Effector memory CD4-positive, alpha-beta T cell (primary cell): ENCODE measurements at regions not wholly inside any gene's neighbourhood (a gene's known extent, or its start where the extent isn't known, plus 50 kb on each side); places are given as distances from the start of the nearest gene placed in this dataset.
"Not testable (repeated sequence)": the region's sequence is repeated elsewhere in the genome, so short reads cannot be mapped to it uniquely, and the experiment has no call there.

ENCODE experiments used
- DNase-seq, 3 donors: peaks; one replicate each; pipeline ENCODE4 v3.0.0-alpha.2; 2020
- H3K27ac ChIP-seq: 2 replicates; pipeline ENCODE4 v1.7.0; 2013; ENCODE audit warnings: mild to moderate bottlenecking, low read length, moderate library complexity; ENCODE audit not compliant: insufficient read depth, poor library complexity, severe bottlenecking
- H3K27me3 ChIP-seq: replicated peaks from 2 replicates; pipeline ENCODE4 v1.7.0; 2013; ENCODE audit warnings: mild to moderate bottlenecking, low read length; ENCODE audit not compliant: insufficient read depth, control insufficient read depth, poor library complexity, severe bottlenecking
- H3K36me3 ChIP-seq: 2 replicates; pipeline ENCODE4 v1.7.0; 2013; ENCODE audit warnings: mild to moderate bottlenecking, low read length, moderate library complexity; ENCODE audit not compliant: control insufficient read depth, insufficient read depth
- H3K4me1 ChIP-seq: 2 replicates; pipeline ENCODE4 v1.7.0; 2013; ENCODE audit warnings: low read length, mild to moderate bottlenecking; ENCODE audit not compliant: control insufficient read depth, insufficient read depth, poor library complexity, severe bottlenecking
- H3K4me3 ChIP-seq: 2 replicates; pipeline ENCODE4 v1.7.0; 2013; ENCODE audit warnings: low read length, low read depth, mild to moderate bottlenecking; ENCODE audit not compliant: insufficient read depth, poor library complexity, severe bottlenecking
- H3K9me3 ChIP-seq: 2 replicates; pipeline ENCODE4 v1.7.0; 2013; ENCODE audit warnings: mild to moderate bottlenecking, low read length, moderate library complexity; ENCODE audit not compliant: control insufficient read depth

DNA sequence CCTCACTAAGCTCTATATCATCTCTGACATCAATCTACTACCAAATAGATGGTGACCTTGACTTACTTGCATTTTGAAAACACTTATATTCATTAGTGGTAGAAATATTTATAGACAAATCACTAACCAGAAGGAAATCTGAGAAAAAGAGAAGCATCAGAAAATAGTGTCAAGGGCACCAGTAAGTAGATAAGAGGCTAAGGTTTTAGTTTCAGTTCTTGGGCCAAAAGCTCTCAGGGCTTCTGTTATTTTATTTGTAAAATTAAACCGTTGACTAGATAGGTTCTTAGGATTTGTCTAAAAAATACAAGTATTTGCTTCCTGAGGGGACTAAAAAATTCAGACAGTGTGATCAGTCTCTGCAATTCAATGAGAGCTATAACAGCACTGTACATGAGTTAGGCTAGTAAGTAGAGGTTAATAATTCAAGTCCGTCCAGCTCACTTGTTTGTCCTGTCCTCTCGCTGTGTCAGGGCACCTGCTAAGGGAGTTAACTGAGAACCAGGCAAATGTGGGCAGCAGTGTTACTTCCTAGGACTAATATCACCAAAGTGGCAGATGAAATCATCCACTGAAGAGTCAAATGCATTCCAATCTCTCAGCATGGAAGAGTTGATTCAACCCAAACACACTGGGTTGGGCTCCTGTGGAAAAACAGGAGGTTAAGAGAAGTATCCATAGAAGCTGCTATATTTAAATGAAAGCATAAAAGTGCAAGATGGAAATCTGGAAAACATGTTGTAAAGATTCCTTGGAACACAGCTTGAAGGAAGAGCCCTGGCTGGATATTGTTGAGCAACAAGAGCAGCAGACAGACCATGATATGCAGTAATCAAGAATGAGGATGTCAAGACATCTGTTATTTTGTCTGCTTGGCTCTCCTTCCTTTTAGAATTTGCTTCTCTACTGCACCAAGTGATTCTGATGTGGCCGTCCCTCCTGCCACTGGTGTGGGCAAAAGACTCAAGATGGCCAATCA, 134.9 kb upstream of the ZBTB20 start:
- Histone ChIP-seq H3K27ac (no peak overlapping the region), H3K36me3 (no peaks in the 10 kb centered on the region), H3K4me3 (no peak overlapping the region), H3K9me3 (no peaks in the 10 kb centered on the region), H3K4me1 (no peaks in the 10 kb centered on the region), H3K27me3 (no peaks in the 10 kb centered on the region)
- DNase-seq: no peak

DNA sequence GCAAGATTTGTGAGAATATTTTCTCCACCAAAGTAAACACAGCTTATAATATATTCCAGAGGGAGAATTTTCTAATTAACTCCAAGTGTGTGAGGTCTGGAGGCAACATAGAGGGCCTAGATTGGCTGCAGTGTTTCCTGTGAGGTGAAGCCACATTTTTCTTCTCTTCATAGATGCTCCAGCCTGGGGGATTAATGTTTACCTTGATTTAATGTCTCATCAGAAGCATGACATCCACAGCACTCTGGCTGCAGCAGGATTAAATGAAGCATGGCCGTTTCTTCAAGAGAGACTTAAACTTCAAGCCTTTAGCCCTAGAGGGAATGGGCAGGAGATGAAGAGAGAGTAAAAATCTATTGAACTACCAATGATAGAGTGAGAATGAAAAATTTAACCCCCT, 137.9 kb upstream of the ZBTB20 start:
- no peaks in the 10 kb centered on the region for H3K27me3 ChIP-seq
- no peak for DNase-seq
- no peaks in the 10 kb centered on the region for H3K9me3 ChIP-seq
- no peaks in the 10 kb centered on the region for H3K4me1 ChIP-seq
- H3K4me3 ChIP-seq: no peak overlapping the region
- H3K36me3 ChIP-seq: no peaks in the 10 kb centered on the region
- no peak overlapping the region for H3K27ac ChIP-seq

DNA sequence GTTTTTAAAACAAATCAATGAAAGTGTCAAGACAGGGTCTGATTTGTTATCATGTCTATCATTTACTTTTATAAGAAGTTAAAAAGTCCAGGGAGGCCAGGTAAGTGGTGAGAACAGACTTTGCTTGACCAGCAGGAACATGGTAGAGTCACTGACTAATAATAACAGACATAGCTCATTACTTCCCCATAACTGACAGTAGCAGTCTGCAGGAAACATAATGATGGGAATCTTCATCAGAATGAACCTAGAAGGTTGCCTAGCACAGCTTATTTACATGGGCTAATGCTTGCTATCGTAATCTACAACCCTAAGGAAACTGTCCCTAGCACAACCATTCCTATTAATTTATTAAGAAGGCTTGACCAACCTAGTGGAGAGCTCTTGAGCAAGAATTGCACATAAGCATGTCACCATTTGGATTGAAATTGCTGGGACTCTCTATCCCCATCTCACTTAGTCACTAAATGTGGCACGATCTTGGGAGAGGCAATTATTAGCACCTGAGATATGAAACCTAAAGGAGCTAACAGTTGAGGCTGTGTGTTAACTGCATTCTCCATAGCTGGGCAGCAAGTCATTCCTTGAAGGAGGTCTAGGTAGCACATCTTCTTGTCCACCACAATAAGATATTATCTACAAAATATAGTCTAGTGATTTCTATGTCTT, 139.6 kb upstream of the ZBTB20 start:
- H3K4me3 ChIP-seq: no peak overlapping the region
- no peak overlapping the region for H3K27ac ChIP-seq
- no peak for DNase-seq
- no peaks in the 10 kb centered on the region for H3K9me3 ChIP-seq
- no peaks in the 10 kb centered on the region for H3K36me3 ChIP-seq
- no peaks in the 10 kb centered on the region for H3K4me1 ChIP-seq
- no peaks in the 10 kb centered on the region for H3K27me3 ChIP-seq

DNA sequence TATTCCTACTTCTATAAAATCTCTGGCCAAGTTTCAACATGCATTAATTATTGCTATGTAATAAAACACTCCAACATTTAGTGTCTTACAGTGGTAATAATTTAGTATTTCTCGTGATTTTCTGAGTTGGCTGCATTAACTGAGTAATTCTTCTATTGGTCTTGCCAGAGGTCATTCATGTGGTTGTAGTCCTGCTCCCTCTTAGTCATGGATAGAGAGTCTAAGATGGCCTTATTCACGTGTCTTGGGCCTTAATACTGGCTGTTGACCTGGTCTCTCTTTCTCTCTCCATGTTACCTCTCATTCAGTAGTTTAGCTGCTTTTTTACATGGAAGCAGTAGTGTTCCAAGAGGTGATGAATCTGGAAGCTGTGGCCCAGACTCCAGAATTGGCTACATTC, 140.1 kb upstream of the ZBTB20 start:
- DNase-seq: no peak

DNA sequence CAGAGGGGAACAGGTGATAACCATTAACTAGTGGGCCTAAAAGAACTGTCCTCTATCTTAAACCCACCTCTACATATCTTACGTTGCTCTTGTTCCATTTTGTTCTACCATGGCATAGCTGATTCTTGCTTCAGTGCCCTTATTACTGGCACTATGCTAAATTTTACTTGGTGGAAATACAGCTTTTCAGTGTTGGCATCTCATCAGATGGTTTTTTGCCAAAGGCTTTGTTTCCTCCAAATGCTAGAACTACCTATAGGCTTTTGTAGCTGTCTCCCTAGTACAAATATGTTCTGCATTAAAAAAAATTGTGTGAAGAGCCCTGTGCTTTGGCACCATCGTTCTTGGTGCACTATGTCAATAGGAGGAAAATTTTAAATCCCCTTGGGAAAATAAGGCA, 145.0 kb upstream of the ZBTB20 start:
- Histone ChIP-seq H3K9me3 (no peaks in the 10 kb centered on the region), H3K4me1 (no peaks in the 10 kb centered on the region), H3K27ac (no peak overlapping the region), H3K36me3 (no peaks in the 10 kb centered on the region), H3K27me3 (no peaks in the 10 kb centered on the region), H3K4me3 (no peak overlapping the region)
- DNase-seq: no peak

More for the DNA sequence above, 140.1 kb upstream of the ZBTB20 start:
- no peaks in the 10 kb centered on the region for H3K36me3 ChIP-seq
- H3K4me3 ChIP-seq: no peak overlapping the region
- H3K4me1 ChIP-seq: no peaks in the 10 kb centered on the region
- H3K27me3 ChIP-seq: no peaks in the 10 kb centered on the region
- no peaks in the 10 kb centered on the region for H3K9me3 ChIP-seq
- no peak overlapping the region for H3K27ac ChIP-seq

DNA sequence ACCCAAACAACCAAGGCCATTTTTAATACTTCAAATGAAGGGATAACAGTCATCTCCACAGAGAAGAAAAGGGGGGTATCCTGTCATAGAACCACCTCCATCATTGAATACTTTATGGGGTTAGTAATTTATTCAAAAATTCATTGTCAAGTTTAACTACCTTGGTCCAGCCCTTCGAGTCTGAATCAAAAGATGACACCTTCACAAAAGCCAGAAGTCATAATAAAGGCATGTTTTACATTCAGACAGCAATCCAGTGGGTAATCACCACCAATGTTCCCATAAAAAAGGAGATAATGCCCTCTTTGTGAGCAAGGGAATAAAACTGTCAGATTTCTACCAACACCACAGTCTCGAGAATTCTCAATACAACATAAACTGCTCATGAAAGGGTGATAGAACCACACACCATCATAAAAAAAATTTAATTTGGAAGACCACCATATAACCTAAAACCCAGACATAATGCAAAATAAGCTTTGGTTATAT, 145.6 kb upstream of the ZBTB20 start:
- no peak for DNase-seq
- H3K4me3 ChIP-seq: no peak overlapping the region

DNA sequence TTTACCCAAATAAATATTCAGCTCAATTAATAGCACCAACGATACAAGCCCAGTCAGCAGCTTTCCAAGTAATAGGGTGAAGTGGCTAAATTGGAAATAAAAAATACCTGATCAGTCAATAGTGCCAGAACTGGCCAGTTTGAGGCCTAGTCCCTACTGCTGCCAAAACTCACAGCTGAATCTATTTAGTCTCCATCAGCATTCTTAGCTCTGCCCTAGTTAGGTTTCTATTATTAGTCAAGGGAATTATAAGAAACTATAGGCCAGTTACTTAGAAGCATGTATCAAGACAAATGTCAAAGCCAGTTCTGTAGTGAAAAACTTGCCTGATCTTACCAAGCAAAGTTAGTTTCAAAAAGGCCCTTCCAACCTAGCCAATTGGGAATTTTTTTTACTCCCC, 146.2 kb upstream of the ZBTB20 start:
- no peak overlapping the region for H3K4me3 ChIP-seq
- H3K4me1 ChIP-seq: no peaks in the 10 kb centered on the region
- H3K36me3 ChIP-seq: no peaks in the 10 kb centered on the region
- no peaks in the 10 kb centered on the region for H3K9me3 ChIP-seq
- H3K27ac ChIP-seq: no peak overlapping the region
- no peaks in the 10 kb centered on the region for H3K27me3 ChIP-seq
- DNase-seq: no peak

More for the DNA sequence above, 145.6 kb upstream of the ZBTB20 start:
- no peaks in the 10 kb centered on the region for H3K4me1 ChIP-seq
- no peak overlapping the region for H3K27ac ChIP-seq
- no peaks in the 10 kb centered on the region for H3K9me3 ChIP-seq
- H3K27me3 ChIP-seq: no peaks in the 10 kb centered on the region
- H3K36me3 ChIP-seq: no peaks in the 10 kb centered on the region

DNA sequence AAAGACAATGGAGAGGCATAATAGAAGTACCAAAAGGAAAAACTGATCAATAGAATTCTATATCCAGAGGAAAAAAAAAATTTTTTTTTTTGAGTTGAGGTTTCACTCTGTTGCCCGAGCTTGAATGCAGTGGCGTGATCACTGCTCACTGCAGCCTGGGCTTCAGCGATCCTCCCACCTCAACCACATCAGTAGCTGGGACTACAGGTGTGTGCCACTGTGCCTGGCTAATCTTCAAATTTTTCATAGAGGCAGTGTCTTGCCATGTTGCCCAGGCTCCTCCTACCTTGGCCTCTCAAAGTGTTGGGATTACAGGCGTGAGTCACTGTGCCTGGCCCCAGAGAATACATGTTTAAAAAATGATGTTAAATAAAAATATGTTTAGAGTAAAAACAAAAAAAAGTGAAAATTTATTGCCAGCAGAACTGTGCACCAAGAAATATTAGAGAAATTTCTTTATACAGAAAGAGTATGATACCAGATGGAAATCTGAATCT, 154.3 kb upstream of the ZBTB20 start:
- Histone ChIP-seq H3K4me3 (no peak overlapping the region), H3K27me3 (no peaks in the 10 kb centered on the region), H3K36me3 (no peaks in the 10 kb centered on the region), H3K27ac (no peak overlapping the region), H3K9me3 (no peaks in the 10 kb centered on the region), H3K4me1 (no peaks in the 10 kb centered on the region)
- no peak for DNase-seq

DNA sequence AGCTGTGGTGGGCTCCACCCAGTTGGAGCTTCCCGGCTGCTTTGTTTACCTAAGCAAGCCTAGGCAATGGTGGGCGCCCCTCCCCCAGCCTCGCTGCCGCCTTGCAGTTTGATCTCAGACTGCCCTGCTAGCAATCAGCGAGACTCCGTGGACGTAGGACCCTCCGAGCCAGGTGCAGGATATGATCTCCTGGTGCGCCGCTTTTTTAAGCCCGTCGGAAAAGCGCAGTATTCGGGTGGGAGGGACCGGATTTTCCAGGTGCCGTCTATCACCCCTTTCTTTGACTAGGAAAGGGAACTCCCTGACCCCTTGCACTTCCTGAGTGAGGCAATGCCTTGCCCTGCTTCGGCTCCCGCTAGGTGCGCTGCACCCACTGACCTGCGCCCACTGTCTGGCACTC, 170.9 kb upstream of the ZBTB20 start:
- not testable (repeated sequence) for H3K27me3 ChIP-seq, H3K4me1 ChIP-seq, H3K36me3 ChIP-seq, DNase-seq, H3K27ac ChIP-seq, H3K9me3 ChIP-seq, H3K4me3 ChIP-seq

DNA sequence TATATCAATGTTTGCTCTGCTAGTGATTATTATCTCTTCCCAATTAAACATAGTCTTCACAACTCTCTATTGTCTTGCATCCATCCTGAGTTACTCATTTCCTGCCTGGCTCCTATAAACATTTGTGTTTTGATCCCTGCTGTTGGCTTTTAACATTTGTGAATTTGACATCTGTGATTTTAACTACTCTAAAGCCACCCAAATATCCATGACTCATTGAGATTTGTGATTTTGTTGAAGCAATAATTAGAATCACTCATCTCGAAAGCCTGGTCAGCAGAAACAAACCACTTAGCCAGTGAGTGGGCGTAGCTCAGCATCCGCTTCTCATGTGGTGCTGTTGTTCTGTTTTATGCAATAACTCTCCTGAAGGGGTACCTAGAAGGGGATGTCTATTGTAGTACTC, 174.3 kb upstream of the ZBTB20 start:
- no peak for DNase-seq

More for the DNA sequence above, 174.3 kb upstream of the ZBTB20 start:
- Histone ChIP-seq H3K4me3 (no peak overlapping the region), H3K27ac (no peak overlapping the region), H3K27me3 (no peaks in the 10 kb centered on the region), H3K36me3 (no peaks in the 10 kb centered on the region), H3K9me3 (no peaks in the 10 kb centered on the region), H3K4me1 (no peaks in the 10 kb centered on the region)
